Occipital lobe (tissue), 1 donor: ENCODE measurements at regions not wholly inside any gene's neighbourhood (a gene's known extent, or its start where the extent isn't known, plus 50 kb on each side); places are given as distances from the start of the nearest gene placed in this dataset.
"Not testable (repeated sequence)": the region's sequence is repeated elsewhere in the genome, so short reads cannot be mapped to it uniquely, and the experiment has no call there.

Source experiments
- DNase-seq: peaks from one replicate; lab custom pipeline; 2025; lab: John Stamatoyannopoulos, UW

DNA sequence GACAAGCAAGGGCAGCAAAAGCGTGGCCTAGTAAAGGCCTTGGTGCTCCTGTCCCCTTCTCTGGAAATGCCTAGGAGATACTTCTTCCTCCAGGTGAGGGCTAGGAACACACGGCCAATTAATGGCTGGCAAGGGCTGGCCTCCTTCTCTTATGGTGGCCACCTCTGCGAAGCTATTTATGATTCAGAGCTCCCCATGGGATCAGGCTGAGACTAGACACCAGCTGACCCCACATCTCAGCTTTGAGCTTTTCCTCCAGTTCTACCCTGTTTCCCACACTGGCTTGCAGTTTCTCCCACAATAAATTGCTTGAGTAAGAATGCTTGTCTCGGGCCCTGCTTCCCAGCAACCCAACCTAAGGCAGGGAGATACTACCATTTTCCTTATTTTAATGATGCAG lies 53.7 kb downstream of the CAMK2N1 start:
- no peak for DNase-seq

DNA sequence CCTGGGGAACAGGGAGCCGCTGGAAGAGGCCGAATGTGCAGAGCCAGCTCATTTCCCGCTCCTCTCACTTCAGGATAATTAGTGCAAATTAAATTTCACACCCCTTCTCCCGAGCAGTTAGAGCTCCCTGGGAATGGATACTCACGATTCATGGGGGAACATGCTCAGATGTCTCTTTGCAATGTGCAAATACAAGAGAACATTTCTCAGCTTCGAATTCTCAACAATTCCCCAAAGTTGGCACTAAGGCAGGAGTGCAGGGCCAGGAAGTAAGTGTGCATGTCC lies 54.9 kb downstream of the CAMK2N1 start:
- DNase-seq: peak; percentile 34

DNA sequence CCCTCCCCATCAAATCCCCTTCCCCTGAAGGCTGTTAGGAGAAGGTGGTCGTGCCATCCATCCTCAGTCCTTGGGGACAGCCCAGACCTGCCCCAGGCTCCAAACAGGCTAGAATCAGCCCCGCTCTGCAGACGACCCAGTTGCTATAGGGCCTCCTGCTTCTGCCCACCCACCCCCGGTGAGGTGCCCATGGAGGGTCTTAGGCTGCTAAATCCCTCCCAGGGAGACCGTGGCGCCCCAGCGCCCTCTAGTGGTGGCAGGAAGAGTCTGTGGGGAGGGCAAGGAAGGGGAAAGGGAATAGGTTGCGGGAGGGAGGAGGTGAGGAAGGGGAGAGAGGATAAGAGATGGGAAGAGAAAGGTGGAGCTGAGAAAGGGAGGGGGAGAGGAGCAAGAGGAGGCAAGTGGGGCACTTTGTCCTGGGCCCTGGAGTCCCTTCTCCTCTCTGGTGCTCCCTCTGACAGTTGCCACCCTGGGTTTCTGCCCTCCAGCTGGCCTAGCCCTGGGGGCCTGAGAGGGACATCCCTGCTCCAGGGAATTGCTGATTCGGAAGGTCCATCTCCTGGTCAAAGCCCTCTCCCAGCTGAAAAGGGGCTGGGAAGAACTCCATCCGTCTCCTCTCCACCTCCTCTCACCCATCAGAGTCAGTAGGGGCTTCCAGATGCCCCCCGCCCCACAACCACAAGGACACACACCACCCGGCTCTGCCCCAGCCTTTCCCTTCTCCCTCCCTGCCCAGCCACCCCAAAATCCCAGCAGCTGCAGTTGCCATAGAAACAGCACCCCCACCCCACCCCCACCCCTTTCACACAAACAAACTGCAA lies 55.4 kb downstream of the CAMK2N1 start:
- DNase-seq: no peak

DNA sequence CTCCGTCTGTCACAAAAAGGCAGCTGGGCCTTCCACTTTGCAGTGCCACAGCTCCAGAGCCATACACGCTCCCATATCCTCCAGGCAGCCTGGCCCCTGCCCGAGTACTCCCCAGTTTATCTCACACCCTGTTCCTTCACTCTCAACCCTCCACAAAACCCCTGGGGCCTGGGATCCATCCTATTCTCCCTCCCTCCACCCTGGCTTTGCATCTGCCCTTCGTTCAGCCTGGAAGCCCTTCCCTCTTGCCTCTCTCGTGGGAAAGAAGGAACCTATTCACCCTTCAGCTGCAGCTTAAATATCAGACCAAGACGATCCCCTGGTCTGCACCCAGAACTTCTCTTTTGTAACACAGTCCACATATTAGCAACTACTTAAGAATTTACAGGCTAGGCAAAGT lies 56.7 kb downstream of the CAMK2N1 start:
- no peak for DNase-seq

DNA sequence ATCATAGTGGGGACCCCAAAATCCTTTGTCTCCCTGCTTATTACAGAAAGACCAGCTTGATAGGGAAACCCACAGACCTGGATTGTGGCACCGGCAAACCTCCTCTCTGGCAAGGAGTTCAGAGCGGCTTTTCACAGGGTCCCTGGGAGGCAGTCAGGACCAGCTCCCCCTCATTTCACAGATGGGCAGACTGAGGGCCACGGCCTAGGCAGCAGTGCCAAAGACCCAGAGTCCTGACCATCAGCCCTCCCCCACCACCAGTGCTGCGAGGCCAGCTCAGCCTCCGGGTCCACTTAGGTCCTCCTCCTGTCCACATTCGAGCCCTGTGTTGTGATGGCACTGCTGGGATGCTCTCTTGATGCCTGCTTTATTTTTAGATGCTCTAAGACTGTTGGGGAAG lies 57.2 kb downstream of the CAMK2N1 start:
- DNase-seq: no peak

DNA sequence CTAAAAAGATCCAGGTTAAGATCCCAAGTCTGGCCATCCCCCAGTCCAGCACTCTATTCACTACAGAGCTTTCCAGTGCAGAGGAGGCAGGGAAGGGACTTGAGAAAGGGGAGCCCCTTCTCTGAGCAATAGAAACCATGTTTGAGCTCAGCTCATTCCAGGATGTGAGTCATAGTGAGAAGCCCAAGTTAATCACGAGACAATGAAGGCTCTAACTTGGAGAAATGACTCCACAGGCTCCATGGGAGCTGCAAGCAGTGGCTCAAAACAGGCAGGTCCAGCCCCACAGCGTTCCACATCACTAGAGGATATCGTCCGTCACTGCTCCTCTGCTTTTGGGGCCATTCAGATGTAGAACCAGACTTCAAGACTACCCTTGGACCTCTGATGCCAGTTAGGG lies 59.1 kb downstream of the CAMK2N1 start:
- peak; percentile 14 for DNase-seq

DNA sequence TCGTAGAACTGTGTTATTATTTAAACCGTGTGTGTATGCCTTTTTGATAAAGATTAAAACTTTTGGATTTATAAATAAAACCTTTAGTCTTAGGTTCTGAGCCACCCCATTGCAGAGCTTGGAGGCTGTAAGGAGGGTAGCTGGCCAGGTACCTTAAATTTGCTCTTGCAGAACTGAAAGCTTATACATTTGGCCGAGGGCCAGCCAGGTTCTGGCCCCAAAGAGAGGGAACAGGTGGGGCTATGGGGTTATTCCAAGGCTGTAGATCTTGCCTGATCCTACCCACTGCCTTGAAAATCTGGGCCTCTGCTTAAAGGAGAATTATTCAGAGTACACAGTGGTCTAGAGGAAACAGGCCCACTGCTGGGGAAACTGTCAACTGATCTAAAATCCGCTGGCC lies 59.6 kb downstream of the CAMK2N1 start:
- no peak for DNase-seq

DNA sequence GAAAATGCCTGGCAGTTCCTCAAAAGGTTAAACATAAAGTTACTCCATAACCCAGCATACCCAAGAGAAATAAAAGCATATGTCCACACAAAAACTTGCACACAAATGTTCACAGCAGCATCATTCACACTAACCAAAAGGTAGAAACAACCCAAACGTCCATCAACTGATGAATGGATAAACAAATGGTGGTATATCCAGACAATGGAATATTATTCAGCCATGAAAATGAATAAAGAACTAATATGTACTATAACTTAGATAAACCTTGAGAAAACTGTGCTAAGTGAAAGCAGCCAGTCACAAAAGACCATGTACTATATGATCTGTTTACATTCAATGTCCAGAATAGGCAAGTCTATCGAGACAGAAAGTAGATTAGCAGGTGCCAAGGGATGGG lies 60.4 kb downstream of the CAMK2N1 start:
- no peak for DNase-seq

DNA sequence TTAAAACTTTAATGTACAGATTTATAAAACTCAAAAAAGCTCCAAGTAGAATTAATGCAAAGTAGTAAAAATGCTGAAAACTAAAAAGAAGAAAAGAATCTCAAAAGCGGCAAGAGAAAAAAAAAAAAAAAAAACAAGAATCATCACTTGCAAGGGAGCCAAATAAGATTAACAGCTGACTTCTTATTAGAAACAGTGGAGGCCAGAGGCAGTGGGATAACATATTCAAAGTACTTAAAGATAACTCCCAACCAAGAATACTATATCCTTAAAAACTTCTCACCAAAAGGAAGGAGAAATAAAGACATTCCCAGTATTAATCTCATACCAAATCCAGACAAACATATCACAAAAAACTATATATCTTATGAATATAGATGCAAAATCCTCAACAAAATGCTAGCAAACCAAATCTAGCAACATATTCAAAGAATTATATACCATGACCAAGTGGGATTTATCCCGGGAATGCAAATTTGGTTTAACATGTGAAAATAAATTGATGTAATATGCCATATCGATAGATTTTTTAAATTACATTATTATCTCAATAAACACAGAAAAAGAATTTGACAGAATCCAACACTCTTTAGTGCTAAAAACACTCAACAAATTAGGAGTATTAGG lies 62.7 kb downstream of the CAMK2N1 start:
- no peak for DNase-seq

DNA sequence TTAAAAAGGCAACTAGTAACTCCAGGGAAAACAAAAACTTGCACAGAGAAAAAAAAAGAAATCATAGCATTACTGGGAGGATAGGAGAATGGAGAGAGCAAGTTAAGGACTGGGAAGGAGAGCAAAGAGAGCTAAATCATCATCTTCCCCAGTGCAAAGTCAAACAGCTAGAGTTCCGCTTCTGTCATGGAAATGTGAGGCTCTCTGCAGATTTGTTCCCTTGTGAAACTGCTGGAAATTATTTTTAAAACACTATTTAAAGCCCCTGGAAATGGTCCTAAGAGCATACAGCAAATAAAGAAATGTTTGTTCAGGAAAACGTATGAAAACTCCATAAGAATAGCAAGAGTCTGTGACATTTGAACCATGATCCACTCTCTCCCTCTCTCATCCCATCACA lies 64.6 kb downstream of the CAMK2N1 start:
- DNase-seq: no peak

DNA sequence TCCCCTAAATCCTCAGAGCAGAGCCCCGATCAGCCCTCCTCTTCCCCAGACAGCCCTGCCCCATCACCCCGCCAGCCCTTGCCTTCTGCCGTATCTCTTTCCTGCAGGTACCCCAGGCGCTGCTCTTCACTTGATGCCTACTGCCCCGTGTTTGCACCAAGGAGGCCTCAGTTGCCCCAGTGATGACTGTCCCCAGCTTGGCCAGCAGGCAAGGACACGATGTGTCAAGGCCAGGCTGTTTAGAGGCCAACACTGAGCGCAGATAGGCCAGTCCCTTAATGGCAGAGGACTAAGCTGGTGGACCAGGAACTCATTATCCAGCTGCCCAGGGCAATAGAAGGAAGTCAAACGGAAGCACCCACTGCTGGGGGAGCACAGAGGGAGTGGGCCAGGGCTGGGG lies 68.4 kb downstream of the CAMK2N1 start:
- no peak for DNase-seq

DNA sequence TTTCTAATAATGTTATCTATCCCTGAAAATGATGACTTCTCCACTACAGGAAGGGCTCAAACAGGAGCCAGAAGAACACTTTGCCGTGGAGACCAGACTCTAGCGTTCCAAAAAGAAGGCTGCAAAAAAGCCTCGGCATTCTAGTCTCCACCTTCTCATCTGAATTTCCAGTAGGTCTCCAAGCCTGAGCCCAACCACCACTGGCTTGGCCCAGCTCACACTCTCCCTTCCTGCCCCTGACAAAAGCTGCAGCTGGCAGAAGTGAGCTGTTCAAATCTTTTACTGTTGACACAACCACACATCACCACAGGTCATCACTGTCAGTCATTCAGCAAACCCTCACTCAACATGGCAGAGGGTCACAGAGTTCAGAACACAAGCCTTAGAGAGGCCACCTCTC lies 69.3 kb downstream of the CAMK2N1 start:
- no peak for DNase-seq

DNA sequence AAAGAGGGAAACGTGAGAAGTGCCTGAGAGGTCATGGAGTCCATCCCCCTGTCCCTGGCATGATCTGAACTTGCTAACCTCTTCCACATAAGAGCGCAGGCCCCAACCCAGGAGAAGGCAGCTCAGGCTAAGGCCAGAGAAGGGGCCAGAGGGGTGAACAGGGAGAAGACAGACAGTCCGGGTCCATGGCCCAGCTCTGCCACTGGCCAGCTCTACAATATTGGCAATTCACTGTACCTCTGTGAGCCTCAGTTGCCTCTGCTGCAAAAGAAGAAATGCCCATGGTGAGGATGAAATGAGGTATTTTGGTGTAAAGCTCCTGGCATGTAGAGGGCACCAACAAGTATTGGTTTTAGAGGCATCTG lies 72.3 kb downstream of the CAMK2N1 start:
- DNase-seq: no peak

DNA sequence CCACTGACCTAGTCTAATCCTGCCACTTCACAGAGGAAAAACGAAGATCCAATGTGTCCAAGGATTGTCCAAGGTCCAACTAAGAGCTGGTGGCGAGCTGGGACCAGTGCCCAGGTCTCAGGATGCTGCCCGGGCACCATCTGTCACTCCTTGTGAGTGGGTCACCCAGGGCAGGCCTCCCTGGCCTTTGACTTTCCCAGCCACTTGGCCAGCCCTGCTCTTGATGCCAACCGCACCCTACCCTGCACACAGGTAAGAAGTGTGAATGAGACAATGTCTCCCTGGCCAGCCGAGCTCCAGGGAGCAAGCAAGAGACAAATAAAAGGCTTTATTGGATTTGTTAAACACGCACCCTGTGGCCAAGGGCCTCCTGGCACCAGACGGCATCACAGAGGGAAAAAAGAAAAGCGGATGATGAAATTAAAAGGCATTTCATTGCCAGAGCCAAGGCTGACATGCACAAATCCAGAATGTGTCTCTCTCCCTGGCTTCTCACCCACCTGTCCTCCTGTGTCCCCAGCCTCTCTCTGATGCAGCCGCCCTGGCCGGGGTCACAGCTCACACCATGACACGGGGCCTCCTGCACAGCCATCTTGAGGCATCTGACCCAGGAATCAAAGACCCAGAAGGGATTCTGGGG lies 72.8 kb downstream of the CAMK2N1 start:
- DNase-seq: no peak

DNA sequence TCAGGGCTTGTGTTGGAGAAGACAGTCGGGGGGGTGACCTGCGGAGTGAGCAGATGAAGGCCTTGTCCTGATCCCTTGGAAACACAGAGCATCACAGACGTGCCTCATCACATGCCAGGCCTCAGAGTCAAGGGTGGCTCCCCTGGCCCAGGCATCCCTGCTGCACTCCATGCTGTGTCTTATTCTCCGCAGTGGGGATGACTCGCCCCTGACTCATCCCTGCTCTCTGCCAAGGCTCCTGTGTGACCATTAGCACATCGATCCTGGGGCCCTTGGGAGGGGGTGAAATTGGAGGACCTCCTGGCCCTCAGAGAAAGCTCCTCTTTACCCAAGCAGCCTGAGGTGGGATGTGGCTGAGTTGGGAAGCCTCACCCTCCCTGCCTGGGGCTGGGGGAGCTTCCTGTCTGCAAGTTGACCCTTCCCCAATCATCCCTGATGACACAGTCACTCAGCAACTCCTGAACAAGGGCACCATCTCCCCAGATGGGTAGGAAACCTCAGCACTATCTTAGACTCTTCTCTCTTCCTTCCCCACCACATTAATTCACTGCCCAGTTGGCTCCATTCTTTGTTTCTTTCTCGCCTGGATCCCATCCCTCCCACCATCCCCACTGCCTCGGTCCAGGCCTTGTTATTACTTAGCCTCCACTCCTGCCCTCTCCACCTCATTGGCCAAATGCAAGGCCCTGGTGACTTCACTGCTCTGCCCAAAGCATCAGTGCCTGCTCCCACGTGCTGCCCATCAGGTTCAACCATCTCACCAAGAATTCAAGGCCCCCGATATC lies 74.6 kb downstream of the CAMK2N1 start:
- no peak for DNase-seq

DNA sequence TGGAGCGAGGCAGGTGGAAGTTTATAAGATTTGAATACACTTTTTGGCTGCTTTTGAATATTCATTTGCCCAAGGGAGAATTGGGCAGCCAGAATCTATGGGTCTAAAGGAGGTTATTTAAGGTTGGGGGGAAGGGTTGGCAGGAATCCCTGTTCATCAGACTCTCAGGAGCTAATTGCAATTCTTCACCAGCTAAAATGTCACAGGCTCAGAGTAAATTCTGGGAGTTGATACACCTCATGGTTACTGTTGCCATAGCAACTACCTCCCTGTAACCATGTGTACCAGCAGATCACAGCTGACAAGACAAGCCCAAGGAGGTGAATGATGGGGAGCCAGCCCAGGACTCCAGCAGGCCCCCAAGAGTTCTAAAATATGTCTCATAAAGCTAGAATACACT lies 75.5 kb downstream of the CAMK2N1 start:
- no peak for DNase-seq

DNA sequence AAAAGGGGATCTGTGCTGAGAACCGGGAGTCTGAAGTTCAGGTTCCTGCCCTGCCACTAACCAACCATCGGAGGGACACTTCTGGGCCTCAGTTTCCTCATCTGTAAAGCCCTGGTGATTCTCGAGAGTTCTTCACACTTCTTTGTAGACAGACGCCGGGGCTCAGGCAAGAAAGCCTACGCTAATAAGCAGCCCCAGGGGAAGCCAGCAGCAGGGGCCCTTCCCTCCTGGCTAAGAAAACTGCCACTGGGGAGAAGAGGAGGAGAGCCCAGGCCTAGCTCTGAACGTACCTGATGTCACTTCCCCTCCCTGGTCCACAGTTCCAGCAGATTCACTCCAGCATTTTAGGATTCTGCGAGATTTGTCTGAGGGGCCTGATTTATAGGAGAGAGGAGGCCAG lies 76.0 kb downstream of the CAMK2N1 start:
- DNase-seq: no peak

DNA sequence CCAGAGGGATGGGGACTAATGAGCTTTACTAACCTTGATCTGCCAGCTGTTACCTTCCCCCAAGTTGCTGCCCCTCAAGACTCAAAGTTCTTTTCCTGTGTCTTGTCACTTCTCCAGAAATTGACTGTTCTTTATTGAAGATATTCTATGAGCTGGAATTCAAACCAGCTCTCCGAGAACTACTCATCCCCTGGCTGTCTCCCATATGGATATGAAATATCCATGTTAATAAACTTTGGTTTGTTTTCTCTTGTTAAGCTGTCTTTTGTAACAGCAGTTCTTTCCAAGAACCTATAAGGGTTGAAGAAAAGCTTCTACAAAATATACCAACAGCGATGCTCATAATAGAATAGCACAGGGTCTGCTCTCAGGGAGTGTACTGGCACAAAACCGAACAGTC lies 77.0 kb downstream of the CAMK2N1 start:
- no peak for DNase-seq

DNA sequence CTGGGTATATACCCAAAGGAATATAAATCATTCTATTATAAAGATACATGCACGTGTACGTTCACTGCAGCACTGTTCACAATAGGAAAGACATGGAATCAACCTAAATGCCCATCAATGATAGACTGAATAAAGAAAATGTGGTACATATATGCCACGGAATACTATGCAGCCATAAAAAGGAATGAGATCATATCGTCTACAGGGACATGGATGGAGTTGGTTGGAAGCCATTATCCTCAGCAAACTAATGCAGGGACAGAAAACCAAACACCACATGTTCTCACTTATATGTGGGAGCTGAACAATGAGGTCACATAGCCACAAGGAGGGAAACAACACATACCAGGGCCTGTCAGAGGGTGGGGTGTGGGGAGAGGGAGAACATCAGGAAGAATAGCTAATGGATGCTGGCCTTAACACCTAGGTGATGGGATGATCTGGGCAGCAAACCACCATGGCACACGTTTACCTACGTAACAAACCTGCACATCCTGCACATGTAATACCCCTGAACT lies 77.8 kb downstream of the CAMK2N1 start:
- not testable (repeated sequence) for DNase-seq

DNA sequence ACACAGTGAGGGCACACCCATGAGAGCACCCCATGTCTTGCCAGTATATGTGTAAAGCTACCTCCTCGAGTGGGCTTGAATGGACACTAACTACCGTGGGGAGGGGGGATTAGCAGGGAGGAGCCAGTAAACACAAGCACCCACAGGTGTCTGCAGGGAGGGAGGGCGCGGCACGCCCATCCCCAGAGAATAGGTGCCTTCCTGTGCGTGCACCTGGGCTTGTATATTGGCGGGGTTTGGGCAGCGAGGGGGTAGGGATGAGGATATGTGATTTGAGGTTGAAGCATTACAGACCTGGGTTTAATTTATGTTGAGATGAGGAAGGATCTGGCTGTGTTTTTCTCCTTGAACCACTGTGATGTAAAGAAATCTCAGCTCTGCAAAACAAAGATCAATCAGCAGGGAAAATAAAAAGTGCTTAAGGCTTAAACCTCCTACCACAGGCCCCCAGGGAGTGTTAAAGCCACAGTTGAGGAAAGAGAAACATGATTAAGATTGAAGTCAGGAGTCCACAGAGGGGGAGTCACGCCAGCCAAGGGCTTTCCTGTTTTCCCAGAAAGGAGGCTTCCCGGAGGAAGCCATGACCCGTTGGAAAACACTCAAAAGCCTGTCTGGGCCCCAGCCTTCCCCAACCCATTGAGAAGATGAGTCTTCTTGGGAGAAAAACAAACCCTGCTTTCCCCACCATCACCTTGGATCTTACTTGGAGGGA lies 80.0 kb downstream of the CAMK2N1 start:
- DNase-seq: no peak

DNA sequence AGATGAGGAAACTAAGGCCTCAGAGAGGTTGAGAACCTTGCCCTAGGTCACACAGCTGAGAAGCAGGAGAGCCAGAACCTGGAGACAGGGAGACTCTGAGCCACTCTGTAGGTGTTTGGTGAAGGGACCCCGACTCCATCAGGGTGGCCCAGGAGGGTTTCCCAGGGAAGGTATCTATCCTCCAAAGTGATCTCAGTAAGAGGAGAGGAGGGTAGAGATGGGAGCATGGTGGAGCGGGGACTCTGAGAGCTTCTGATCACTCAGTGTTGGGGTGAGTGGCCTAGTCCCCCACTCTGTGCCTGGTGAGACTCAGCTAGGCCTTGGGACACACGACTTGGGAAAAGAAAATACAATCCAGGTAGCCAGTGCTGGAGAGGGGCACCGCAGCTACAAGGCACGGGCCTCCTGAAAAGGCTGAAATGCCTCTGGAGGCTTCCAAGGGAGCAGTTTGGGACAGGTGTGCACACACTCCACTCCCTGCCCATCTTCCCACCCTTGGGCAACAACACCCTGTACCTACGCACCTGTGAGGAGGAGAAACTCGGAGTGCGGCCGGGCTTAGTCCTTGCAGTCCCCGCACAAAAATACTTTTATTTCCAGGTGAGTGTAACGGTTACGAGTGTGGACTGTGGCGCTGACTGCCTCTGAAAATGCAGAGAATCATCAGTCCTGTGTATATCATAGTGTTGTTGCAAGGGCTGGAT lies 80.8 kb downstream of the CAMK2N1 start:
- no peak for DNase-seq
